Lower leg skin (tissue), 3 donors: ENCODE measurements at regions not wholly inside any gene's neighbourhood (a gene's known extent, or its start where the extent isn't known, plus 50 kb on each side); places are given as distances from the start of the nearest gene placed in this dataset.

Experiments used
- CTCF ChIP-seq, 3 donors: fragments of 450-650 bp; IDR thresholded peaks; one replicate each; pipeline ENCODE4 v1.5.1; 2016; ENCODE audit warnings: antibody characterized with exemption in 3 of 3, mild to moderate bottlenecking in 3 of 3, moderate library complexity in 2 of 3
- POLR2A ChIP-seq, 2 donors: fragments of 450-650 bp; IDR thresholded peaks; one replicate each; pipeline ENCODE4 v1.6.1; 2016 to 2017; ENCODE audit warnings: antibody characterized with exemption in 2 of 2, mild to moderate bottlenecking in 1 of 2, moderate library complexity in 1 of 2

DNA sequence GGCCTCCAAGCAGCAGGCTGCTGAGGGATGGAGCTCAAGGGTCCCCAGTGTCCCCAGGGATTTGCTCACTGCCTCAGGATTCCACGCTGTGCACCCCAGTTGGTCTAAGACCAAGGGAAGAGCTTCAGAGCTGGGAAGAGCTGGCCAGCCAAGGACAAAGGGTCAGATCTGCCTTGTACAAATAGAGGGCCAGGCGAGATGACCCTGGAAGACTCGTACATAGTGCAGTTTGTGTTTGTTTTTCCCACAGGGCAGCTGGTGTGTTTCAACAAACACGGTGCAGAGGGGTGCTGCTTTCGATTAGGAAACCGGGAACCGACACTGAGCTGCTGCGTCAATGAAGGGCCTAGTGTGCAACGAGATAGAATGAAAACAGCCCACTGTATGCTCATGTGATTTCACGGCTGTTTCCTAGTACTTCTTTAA is 56.1 kb upstream of the TRPM1 start:
- TF ChIP-seq CTCF (IDR thresholded peaks at IDR 0.05) (no peak), POLR2A (IDR thresholded peaks at IDR 0.05) (no peak)
